T-cell (primary cell): ENCODE measurements at regions not wholly inside any gene's neighbourhood (a gene's known extent, or its start where the extent isn't known, plus 50 kb on each side); places are given as distances from the start of the nearest gene placed in this dataset.

Source experiments
- ATAC-seq, 4 experiments: fragments of 200-7000 bp in 3 of 4; fragments of 150-1000 bp in 1 of 4; cut with Tn5 transposase; replicated peaks in 1 of 4; 1 replicate in 3 of 4; 2 replicates in 1 of 4; pipeline ENCODE4 v1.10.0; 2021; ENCODE audit warnings: moderate library complexity in 3 of 4, mild to moderate bottlenecking in 2 of 4, moderate number of reproducible peaks in 1 of 4
- CTCF ChIA-PET, 2 donors: fragments of 300-600 bp; sonication (Branson Sonifier 250); formaldehyde crosslinking; loops; one replicate each; lab custom pipeline; 2022; ENCODE audit warnings: antibody characterized with exemption in 2 of 2; lab: Charles Lee
- POLR2A ChIA-PET, 2 donors: fragments of 300-600 bp; sonication (Branson Sonifier 250); formaldehyde crosslinking; loops; one replicate each; lab custom pipeline; 2022; ENCODE audit warnings: antibody characterized with exemption in 2 of 2; lab: Charles Lee
- DNase-seq, 35 experiments: peaks; one replicate each; pipeline versions ENCODE4 v3.0.0 to v3.0.0-alpha.2; 2013 to 2023
- H3K27ac ChIP-seq: one replicate; pipeline ENCODE4 v1.5.1; 2013; ENCODE audit warnings: low read length
- H3K27me3 ChIP-seq, 2 experiments: replicated peaks in 1 of 2; 1 replicate in 1 of 2; 2 replicates in 1 of 2; pipeline versions ENCODE4 v1.6.1 to v1.7.0; 2013; ENCODE audit warnings: low read length in 1 of 2, mixed read lengths in 1 of 2; ENCODE audit not compliant: control insufficient read depth in 2 of 2, insufficient read depth in 2 of 2; ENCODE audit errors: extremely low read depth in 1 of 2
- H3K36me3 ChIP-seq, 2 donors: 1 replicate in 1 of 2; 2 replicates in 1 of 2; pipeline versions ENCODE4 v1.6.1 to v1.7.0; 2013; ENCODE audit warnings: low read length in 1 of 2; ENCODE audit not compliant: control insufficient read depth in 2 of 2, insufficient read depth in 1 of 2; ENCODE audit errors: extremely low read depth in 1 of 2
- H3K4me1 ChIP-seq, 2 experiments: 1 replicate in 1 of 2; 2 replicates in 1 of 2; pipeline versions ENCODE4 v1.6.1 to v1.7.0; 2013; ENCODE audit warnings: low read length in 2 of 2, mixed read lengths in 1 of 2; ENCODE audit not compliant: insufficient read depth in 2 of 2, control insufficient read depth in 1 of 2; ENCODE audit errors: extremely low read depth in 1 of 2
- H3K4me3 ChIP-seq, 2 donors: 1 replicate in 1 of 2; 2 replicates in 1 of 2; pipeline versions ENCODE4 v1.5.1 to v1.7.0; 2013; ENCODE audit warnings: mild to moderate bottlenecking in 2 of 2, low read length in 1 of 2, moderate library complexity in 1 of 2; ENCODE audit not compliant: control insufficient read depth in 1 of 2; ENCODE audit errors: extremely low read depth in 1 of 2
- H3K9me3 ChIP-seq: 2 replicates; pipeline ENCODE4 v1.7.0; 2013
- H3K27ac Mint-ChIP-seq, 2 donors: one replicate each; pipeline ENCODE4 v1.8.0; 2020 to 2021; ENCODE audit warnings: mild to moderate bottlenecking in 2 of 2, mixed read lengths in 2 of 2
- H3K27me3 Mint-ChIP-seq, 2 donors: one replicate each; pipeline ENCODE4 v1.8.0; 2021 to 2022; ENCODE audit warnings: mixed read lengths in 2 of 2
- H3K36me3 Mint-ChIP-seq: one replicate; pipeline ENCODE4 v1.8.0; 2021; ENCODE audit warnings: mixed read lengths
- H3K4me1 Mint-ChIP-seq, 3 donors: one replicate each; pipeline ENCODE4 v1.8.0; 2020 to 2022; ENCODE audit warnings: mixed read lengths in 3 of 3, mild to moderate bottlenecking in 1 of 3
- H3K4me3 Mint-ChIP-seq, 3 donors: one replicate each; pipeline ENCODE4 v1.8.0; 2020 to 2022; ENCODE audit warnings: mild to moderate bottlenecking in 3 of 3, mixed read lengths in 3 of 3, moderate library complexity in 3 of 3
- H3K9me3 Mint-ChIP-seq, 3 donors: one replicate each; pipeline ENCODE4 v1.8.0; 2020 to 2022; ENCODE audit warnings: mixed read lengths in 3 of 3
- WGBS: methylation state at CpG from one replicate; pipeline ENCODE4 v1.1.5; 2013; ENCODE audit warnings: missing lambda C conversion rate; ENCODE audit not compliant: insufficient coverage; 5-methylcytosine and 5-hydroxymethylcytosine counted together

DNA sequence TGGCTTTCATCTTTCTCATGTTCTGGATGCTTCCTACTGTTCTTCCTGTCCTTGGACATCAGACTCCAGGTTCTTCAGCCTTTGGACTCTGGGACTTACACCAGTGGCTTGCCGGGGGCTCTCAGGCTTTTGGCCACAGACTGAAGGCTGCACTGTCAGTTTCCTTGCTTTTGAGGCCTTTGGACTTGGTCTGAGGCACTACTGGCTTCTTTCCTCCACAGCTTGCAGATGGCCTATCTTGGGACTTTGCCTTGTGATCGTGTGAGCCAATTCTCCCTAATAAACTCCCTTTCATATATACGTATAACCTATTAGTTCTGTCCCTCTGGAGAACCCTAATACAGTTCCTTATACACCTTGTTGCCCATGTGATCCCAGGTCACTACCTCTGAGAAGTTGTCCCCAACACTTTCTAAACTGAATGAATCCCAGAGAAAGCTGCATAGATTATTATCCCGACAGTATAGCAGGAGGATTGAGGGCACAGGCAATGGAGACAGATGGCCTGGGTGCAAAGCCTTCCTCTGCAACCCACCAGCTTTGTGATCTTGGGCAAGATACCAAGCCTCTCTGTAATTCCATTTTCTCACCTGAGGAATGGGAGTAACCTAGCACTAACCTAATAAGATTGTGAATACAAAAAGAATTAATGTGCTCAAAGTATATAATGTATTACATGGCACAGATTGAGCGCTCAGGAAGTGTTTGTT lies 449.6 kb upstream of the BRINP1 start:
- DNase-seq (no peak), ATAC-seq (no peak)
- no peak overlapping the region for H3K4me3 ChIP-seq
- no peak overlapping the region for H3K27ac ChIP-seq
- H3K4me1 ChIP-seq = no peaks in the 10 kb centered on the region
- no peak overlapping the region for H3K27ac Mint-ChIP-seq
- H3K27me3 Mint-ChIP-seq = no peaks in the 10 kb centered on the region
- no peak overlapping the region for H3K4me3 Mint-ChIP-seq
- WGBS = 77% methylated on average over 4 of the region's 5 CpGs
- no peaks in the 10 kb centered on the region for H3K4me1 Mint-ChIP-seq
- peaks cover 0 to 4% (median 0%) of the 10 kb centered on the region in 3 donors for H3K9me3 Mint-ChIP-seq
- H3K27me3 ChIP-seq = no peaks in the 10 kb centered on the region
- no peaks in the 10 kb centered on the region for H3K36me3 Mint-ChIP-seq
- ChIA-PET POLR2A (no interaction called here), CTCF (no interaction called here)
- no peaks in the 10 kb centered on the region for H3K9me3 ChIP-seq
- H3K36me3 ChIP-seq = no peaks in the 10 kb centered on the region

DNA sequence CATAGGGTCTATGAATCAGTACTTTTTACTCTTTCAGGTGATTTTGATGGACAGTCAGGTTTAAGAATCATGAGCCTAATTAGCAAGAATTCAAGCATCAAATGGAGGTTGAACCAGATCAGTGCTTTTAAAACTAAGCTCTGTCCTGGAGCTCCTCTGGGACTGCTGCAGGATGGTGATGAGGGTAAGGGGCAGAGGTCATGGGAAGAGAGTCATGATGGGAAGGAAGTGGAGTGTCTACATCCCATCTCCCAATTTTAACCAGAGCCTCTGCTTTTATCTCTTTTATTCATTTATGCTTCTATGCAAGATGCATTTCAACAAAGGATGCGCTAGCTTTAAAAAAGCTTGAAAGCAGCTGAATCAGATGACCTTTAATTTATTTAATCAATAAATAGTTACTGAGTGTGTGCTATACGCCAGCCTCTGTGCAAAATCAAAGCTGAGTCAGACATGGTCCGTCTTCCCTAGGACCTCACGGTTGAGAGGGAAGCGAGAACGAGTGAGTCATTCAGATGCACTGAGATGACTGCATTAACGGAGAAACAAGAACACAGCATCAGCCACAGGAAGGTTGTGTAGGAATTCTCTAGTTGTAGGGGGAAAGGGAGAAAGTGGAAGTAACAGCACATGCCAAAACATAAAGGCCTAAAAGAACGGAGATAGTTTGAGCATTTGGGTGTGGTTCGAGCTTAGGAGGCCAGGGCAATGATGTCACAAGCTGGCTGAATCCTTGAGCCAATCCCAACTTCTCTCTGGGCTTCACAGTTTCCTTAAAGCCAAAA lies 441.6 kb upstream of the BRINP1 start:
- H3K4me1 ChIP-seq = no peaks in the 10 kb centered on the region
- no peak overlapping the region for H3K4me3 ChIP-seq
- no peak overlapping the region for H3K27ac ChIP-seq
- no peaks in the 10 kb centered on the region for H3K9me3 ChIP-seq
- no peaks in the 10 kb centered on the region for H3K4me1 Mint-ChIP-seq
- DNase-seq (no peak), ATAC-seq (no peak)
- no peak overlapping the region for H3K4me3 Mint-ChIP-seq
- WGBS = 85% methylated on average over 6 of the region's 9 CpGs
- H3K36me3 Mint-ChIP-seq = no peaks in the 10 kb centered on the region
- CTCF ChIA-PET = no interaction called here
- H3K36me3 ChIP-seq = no peaks in the 10 kb centered on the region
- no peaks in the 10 kb centered on the region for H3K27me3 ChIP-seq
- no peaks in the 10 kb centered on the region for H3K27me3 Mint-ChIP-seq
- POLR2A ChIA-PET = no interaction called here
- H3K27ac Mint-ChIP-seq = no peak overlapping the region
- H3K9me3 Mint-ChIP-seq = peaks cover 0 to 15% (median 0%) of the 10 kb centered on the region in 3 donors

DNA sequence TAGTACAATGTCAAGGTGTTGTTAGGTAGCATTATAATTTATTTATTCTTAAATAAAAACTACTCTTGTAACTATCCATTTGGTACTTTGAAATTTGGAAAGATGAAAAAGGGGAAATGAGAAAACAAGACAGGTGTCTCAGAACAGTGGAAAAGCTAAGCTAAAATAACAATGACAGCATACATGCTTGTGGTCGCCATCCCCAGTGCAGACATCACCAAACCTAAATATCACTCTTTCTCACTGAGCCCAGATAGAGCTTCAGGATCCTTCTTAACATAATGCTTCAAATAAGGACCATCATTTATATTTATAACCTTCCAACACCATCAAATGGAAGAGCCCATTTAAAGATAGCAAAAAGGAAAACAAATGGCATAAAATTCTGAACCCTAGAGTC lies 434.4 kb upstream of the BRINP1 start:
- Mint-ChIP-seq H3K27ac (no peak overlapping the region), H3K27me3 (no peaks in the 10 kb centered on the region)

DNA sequence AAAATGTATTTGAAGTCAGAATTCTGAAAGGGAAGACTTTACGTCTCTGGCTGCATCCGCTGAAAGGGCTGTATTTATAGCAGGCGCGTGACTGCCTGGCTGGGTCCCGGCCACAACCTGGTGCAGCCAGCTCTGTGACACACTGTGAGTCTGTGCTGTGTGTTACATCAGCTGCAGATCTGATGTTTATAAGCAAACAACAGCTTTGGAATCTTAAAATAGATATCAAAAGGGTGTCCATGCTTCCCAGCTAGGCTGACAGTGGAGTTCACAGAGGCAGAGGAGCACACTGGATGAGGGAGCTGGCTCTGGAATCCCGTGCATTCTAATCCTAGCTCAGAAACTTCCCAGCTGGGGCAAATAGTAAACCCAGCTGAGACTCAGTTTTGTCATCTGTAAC lies 433.4 kb upstream of the BRINP1 start:
- no peak for ATAC-seq
- H3K36me3 ChIP-seq = no peaks in the 10 kb centered on the region
- no peaks in the 10 kb centered on the region for H3K9me3 ChIP-seq
- no peaks in the 10 kb centered on the region for H3K4me1 ChIP-seq
- POLR2A ChIA-PET = no interaction called here
- CTCF ChIA-PET = no interaction called here
- 44% methylated on average over 4 of the region's 6 CpGs for WGBS
- Mint-ChIP-seq H3K27me3 (no peaks in the 10 kb centered on the region), H3K9me3 (peaks cover 0 to 9% (median 0%) of the 10 kb centered on the region in 3 donors), H3K4me1 (no peaks in the 10 kb centered on the region), H3K4me3 (no peak overlapping the region), H3K36me3 (no peaks in the 10 kb centered on the region), H3K27ac (no peak overlapping the region)
- DNase-seq = no peak
- H3K27me3 ChIP-seq = no peaks in the 10 kb centered on the region
- H3K4me3 ChIP-seq = no peak overlapping the region
- no peak overlapping the region for H3K27ac ChIP-seq

More for the DNA sequence above, 434.4 kb upstream of the BRINP1 start:
- Mint-ChIP-seq H3K4me3 (no peak overlapping the region), H3K4me1 (no peaks in the 10 kb centered on the region), H3K36me3 (no peaks in the 10 kb centered on the region), H3K9me3 (peaks cover 0 to 9% (median 0%) of the 10 kb centered on the region in 3 donors)
- H3K4me3 ChIP-seq = no peak overlapping the region
- no peak overlapping the region for H3K27ac ChIP-seq
- no peaks in the 10 kb centered on the region for H3K36me3 ChIP-seq
- DNase-seq (no peak), ATAC-seq (no peak)
- WGBS = 91% methylated on average over 1 of the region's 1 CpG
- H3K9me3 ChIP-seq = no peaks in the 10 kb centered on the region
- H3K4me1 ChIP-seq = no peaks in the 10 kb centered on the region
- POLR2A ChIA-PET = interaction anchor here in 1 of 2 donors (0.6 kb wide), 1 partner anchor 27 kb away, joined by 3 read pairs; no protein-coding TSS in a partner anchor
- CTCF ChIA-PET = no interaction called here
- H3K27me3 ChIP-seq = no peaks in the 10 kb centered on the region

DNA sequence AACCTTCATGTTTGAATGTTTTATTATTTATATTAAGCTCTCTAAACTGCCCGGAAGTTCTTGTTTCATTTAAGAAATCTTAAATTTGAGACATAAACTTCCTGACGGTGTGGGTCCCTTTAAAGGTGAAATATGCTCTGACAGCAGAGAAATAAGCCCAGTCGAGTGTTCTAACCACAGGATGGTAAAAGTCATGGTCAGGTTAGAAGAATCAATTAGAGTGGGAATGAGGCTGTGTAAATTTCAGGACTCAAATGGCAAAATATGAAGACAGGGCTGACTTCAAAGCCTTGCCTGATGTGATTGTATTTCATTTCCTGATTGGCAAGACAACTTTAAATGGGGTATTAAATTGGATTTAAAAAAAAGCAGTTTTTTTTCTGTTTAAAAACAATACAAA lies 432.9 kb upstream of the BRINP1 start:
- no peak overlapping the region for H3K27ac Mint-ChIP-seq
- no peaks in the 10 kb centered on the region for H3K4me1 ChIP-seq
- POLR2A ChIA-PET = no interaction called here
- no peaks in the 10 kb centered on the region for H3K27me3 ChIP-seq
- H3K36me3 Mint-ChIP-seq = no peaks in the 10 kb centered on the region
- ATAC-seq (no peak), DNase-seq (no peak)
- H3K9me3 ChIP-seq = no peaks in the 10 kb centered on the region
- H3K27ac ChIP-seq = no peak overlapping the region
- peaks cover 0 to 9% (median 0%) of the 10 kb centered on the region in 3 donors for H3K9me3 Mint-ChIP-seq
- no peaks in the 10 kb centered on the region for H3K27me3 Mint-ChIP-seq
- H3K4me3 ChIP-seq = no peak overlapping the region
- H3K4me1 Mint-ChIP-seq = no peaks in the 10 kb centered on the region
- CTCF ChIA-PET = no interaction called here
- no peaks in the 10 kb centered on the region for H3K36me3 ChIP-seq
- H3K4me3 Mint-ChIP-seq = no peak overlapping the region
- WGBS = 38% methylated on average over 2 of the region's 3 CpGs

DNA sequence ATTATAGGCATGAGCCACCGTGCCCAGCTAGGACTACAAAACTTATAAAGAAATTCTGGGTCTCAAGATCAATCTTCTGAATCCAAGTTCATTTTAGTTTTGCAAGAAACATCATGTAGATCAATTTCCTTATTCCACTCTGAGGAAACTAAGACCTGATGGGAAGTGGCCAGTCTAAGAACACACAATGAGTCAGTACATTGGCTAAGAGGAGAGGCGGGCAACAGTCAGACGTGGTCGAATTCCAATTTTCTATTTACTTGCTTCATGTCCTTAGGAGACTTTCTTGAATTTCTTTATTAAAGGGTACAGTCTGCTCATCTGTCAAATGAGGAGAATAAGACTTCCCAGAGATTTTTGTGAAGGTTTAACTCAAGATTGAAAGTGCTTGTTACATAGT lies 432.1 kb upstream of the BRINP1 start:
- no peaks in the 10 kb centered on the region for H3K4me1 Mint-ChIP-seq
- POLR2A ChIA-PET = no interaction called here
- Histone ChIP-seq H3K36me3 (no peaks in the 10 kb centered on the region), H3K27ac (no peak overlapping the region), H3K4me1 (no peaks in the 10 kb centered on the region), H3K27me3 (no peaks in the 10 kb centered on the region), H3K4me3 (no peak overlapping the region), H3K9me3 (no peaks in the 10 kb centered on the region)
- H3K27ac Mint-ChIP-seq = no peak overlapping the region
- H3K27me3 Mint-ChIP-seq = peaks cover 0 to 5% of the 10 kb centered on the region in 2 donors
- no peaks in the 10 kb centered on the region for H3K36me3 Mint-ChIP-seq
- H3K4me3 Mint-ChIP-seq = no peak overlapping the region
- DNase-seq = no peak
- ATAC-seq = no peak
- CTCF ChIA-PET = no interaction called here
- 86% methylated on average over 1 of the region's 4 CpGs for WGBS
- peaks cover 0 to 6% (median 0%) of the 10 kb centered on the region in 3 donors for H3K9me3 Mint-ChIP-seq
